Gastrocnemius medialis (tissue), 4 donors: ENCODE measurements at regions not wholly inside any gene's neighbourhood (a gene's known extent, or its start where the extent isn't known, plus 50 kb on each side); places are given as distances from the start of the nearest gene placed in this dataset.

Source experiments
- CTCF ChIP-seq, 5 experiments: fragments of 450-650 bp in 3 of 5; fragments of 200-600 bp in 2 of 5; sonication (generic) in 2 of 5; IDR thresholded peaks in 4 of 5; conservative IDR thresholded peaks in 1 of 5; 1 replicate in 4 of 5; 2 replicates in 1 of 5; pipeline ENCODE4 v1.5.1; 2016 to 2019; ENCODE audit warnings: antibody characterized with exemption in 5 of 5, mild to moderate bottlenecking in 3 of 5, moderate library complexity in 3 of 5
- POLR2A ChIP-seq, 2 donors: fragments of 450-650 bp; IDR thresholded peaks; one replicate each; pipeline ENCODE4 v1.6.1; 2017; ENCODE audit warnings: antibody characterized with exemption in 2 of 2, mild to moderate bottlenecking in 2 of 2, moderate library complexity in 2 of 2

- TF ChIP-seq CTCF (IDR thresholded peaks at IDR 0.05 in 4 of 5, conservative IDR thresholded peaks at IDR 0.05 in 1 of 5) (no peak), POLR2A (IDR thresholded peaks at IDR 0.05) (no peak)
Observed at GRCh38 chr5:10057356-10057755, 192.3 kb downstream of the ATPSCKMT start.
